ENCODE measurements at regions not wholly inside any gene's neighbourhood (a gene's known extent, or its start where the extent isn't known, plus 50 kb on each side); places are given as distances from the start of the nearest gene placed in this dataset.
"Not testable (repeated sequence)": the region's sequence is repeated elsewhere in the genome, so short reads cannot be mapped to it uniquely, and the experiment has no call there.

DNA sequence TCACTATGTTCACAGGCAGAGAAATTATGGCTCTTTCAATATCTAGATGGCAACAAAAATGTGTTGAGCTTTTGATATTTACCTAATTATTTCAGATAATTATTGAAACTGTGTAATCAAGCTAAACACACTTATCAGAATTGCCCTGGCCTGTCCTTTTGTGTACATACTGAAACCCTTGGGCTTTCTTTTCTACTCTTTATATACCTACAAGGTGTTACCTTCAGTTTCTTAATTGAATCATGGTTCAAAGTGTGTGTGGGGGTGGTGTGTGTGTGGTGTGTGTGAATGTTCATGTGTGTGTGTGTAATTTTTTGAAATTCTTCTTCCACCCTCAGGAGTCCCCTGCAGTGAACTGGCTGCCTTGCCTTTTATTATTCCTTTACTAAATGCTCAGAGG lies 506.8 kb upstream of the SOX9 start:
- TF ChIP-seq, protein P1, sequence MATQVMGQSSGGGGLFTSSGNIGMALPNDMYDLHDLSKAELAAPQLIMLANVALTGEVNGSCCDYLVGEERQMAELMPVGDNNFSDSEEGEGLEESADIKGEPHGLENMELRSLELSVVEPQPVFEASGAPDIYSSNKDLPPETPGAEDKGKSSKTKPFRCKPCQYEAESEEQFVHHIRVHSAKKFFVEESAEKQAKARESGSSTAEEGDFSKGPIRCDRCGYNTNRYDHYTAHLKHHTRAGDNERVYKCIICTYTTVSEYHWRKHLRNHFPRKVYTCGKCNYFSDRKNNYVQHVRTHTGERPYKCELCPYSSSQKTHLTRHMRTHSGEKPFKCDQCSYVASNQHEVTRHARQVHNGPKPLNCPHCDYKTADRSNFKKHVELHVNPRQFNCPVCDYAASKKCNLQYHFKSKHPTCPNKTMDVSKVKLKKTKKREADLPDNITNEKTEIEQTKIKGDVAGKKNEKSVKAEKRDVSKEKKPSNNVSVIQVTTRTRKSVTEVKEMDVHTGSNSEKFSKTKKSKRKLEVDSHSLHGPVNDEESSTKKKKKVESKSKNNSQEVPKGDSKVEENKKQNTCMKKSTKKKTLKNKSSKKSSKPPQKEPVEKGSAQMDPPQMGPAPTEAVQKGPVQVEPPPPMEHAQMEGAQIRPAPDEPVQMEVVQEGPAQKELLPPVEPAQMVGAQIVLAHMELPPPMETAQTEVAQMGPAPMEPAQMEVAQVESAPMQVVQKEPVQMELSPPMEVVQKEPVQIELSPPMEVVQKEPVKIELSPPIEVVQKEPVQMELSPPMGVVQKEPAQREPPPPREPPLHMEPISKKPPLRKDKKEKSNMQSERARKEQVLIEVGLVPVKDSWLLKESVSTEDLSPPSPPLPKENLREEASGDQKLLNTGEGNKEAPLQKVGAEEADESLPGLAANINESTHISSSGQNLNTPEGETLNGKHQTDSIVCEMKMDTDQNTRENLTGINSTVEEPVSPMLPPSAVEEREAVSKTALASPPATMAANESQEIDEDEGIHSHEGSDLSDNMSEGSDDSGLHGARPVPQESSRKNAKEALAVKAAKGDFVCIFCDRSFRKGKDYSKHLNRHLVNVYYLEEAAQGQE (IDR thresholded peaks at IDR 0.05; ENCODE audit: insufficient replicate concordance, low read depth) = no peak
- TF ChIP-seq SPI1 (IDR thresholded peaks at IDR 0.05; ENCODE audit: borderline replicate concordance, low read depth) (no peak), POLR2AphosphoS5 (IDR thresholded peaks at IDR 0.05; ENCODE audit: low read depth) (no peak), GABPA (IDR thresholded peaks at IDR 0.05; ENCODE audit: low read depth) (no peak), CTCF (IDR thresholded peaks at IDR 0.05; ENCODE audit: insufficient read depth, low read length) (no peak)
- H3K27me3 ChIP-seq (ENCODE audit: insufficient read depth, poor library complexity, severe bottlenecking) = no peaks in the 10 kb centered on the region
- no peak overlapping the region for H3K27ac ChIP-seq (replicated peaks)
- no peak overlapping the region for H3K4me3 ChIP-seq (replicated peaks; ENCODE audit: insufficient read depth, low read length)
- no peak for DNase-seq (ENCODE audit: low read depth in 1 of 2, low spot score in 1 of 2)

DNA sequence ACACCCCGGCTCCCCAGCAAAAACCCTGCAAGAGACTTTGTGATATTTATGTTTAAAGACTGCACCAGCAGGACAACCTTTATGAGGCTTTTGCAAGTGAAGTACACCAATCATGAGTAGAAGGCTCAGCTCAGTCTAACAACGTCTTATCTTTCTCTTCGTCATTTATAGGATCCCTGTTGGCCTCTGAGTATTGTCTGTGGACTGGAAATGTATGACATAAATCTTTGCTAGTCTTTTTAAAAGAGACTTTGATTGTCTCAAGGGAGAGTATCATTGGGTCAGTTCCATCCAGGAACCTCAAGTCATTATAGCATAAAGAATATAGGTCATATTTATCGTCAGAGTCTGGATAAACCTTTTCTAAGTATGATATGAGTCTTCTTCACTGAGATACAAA lies 505.0 kb upstream of the SOX9 start:
- no peak for DNase-seq (ENCODE audit: low read depth in 1 of 2, low spot score in 1 of 2)
- no peak overlapping the region for H3K4me3 ChIP-seq (replicated peaks; ENCODE audit: insufficient read depth, low read length)
- TF ChIP-seq GABPA (IDR thresholded peaks at IDR 0.05; ENCODE audit: low read depth) = no peak
- TF ChIP-seq, protein P1 (IDR thresholded peaks at IDR 0.05; ENCODE audit: insufficient replicate concordance, low read depth) = no peak
- H3K27ac ChIP-seq (replicated peaks) = no peak overlapping the region
- no peaks in the 10 kb centered on the region for H3K27me3 ChIP-seq (ENCODE audit: insufficient read depth, poor library complexity, severe bottlenecking)

GRCh38 chr17:71617767-71618166 lies 503.1 kb upstream of the SOX9 start:
- not testable (repeated sequence) for H3K4me3 ChIP-seq (replicated peaks; ENCODE audit: insufficient read depth, low read length); H3K27me3 ChIP-seq (ENCODE audit: insufficient read depth, poor library complexity, severe bottlenecking); H3K27ac ChIP-seq (replicated peaks); DNase-seq (ENCODE audit: low read depth in 1 of 2, low spot score in 1 of 2)

GRCh38 chr17:71625330-71625729 lies 495.5 kb upstream of the SOX9 start:
- H3K27ac ChIP-seq (replicated peaks) = no peak overlapping the region
- no peaks in the 10 kb centered on the region for H3K27me3 ChIP-seq (ENCODE audit: insufficient read depth, poor library complexity, severe bottlenecking)
- TF ChIP-seq, protein P1 (IDR thresholded peaks at IDR 0.05; ENCODE audit: insufficient replicate concordance, low read depth) = no peak
- no peak for TF ChIP-seq SPI1 (IDR thresholded peaks at IDR 0.05; ENCODE audit: borderline replicate concordance, low read depth)
- TF ChIP-seq POLR2AphosphoS5 (IDR thresholded peaks at IDR 0.05; ENCODE audit: low read depth) = no peak
- no peak for TF ChIP-seq CTCF (IDR thresholded peaks at IDR 0.05; ENCODE audit: insufficient read depth, low read length)
- no peak for TF ChIP-seq GABPA (IDR thresholded peaks at IDR 0.05; ENCODE audit: low read depth)
- no peak overlapping the region for H3K4me3 ChIP-seq (replicated peaks; ENCODE audit: insufficient read depth, low read length)
- DNase-seq (ENCODE audit: low read depth in 1 of 2, low spot score in 1 of 2) = no peak

All from HL-60 (cell line).